AG10803 (cell line): ENCODE measurements at regions not wholly inside any gene's neighbourhood (a gene's known extent, or its start where the extent isn't known, plus 50 kb on each side); places are given as distances from the start of the nearest gene placed in this dataset.
"Not testable (repeated sequence)": the region's sequence is repeated elsewhere in the genome, so short reads cannot be mapped to it uniquely, and the experiment has no call there.

Source experiments
- DNase-seq: peaks from one replicate; pipeline ENCODE4 v3.0.0; 2010; ENCODE audit warnings: low read depth
- H3K4me3 ChIP-seq: 2 replicates; pipeline ENCODE4 v1.5.1; 2011; ENCODE audit warnings: mild to moderate bottlenecking, low read length, control low read depth
- CTCF ChIP-seq: conservative IDR thresholded peaks from 2 replicates; pipeline ENCODE4 v1.5.1; 2011; ENCODE audit warnings: mild to moderate bottlenecking, low read length, control low read depth, inconsistent platforms

- H3K4me3 ChIP-seq: no peak overlapping the region
- peak; percentile 86 for DNase-seq
- TF ChIP-seq CTCF: peak; percentile 9; the same call in 1 of the 2 replicates
These were observed 110.2 kb upstream of the WDR1 start for GRCh38 chr4:10226756-10227155.

GRCh38 chr4:10225096-10225495 lies 108.5 kb upstream of the WDR1 start:
- H3K4me3 ChIP-seq: no peak overlapping the region
- TF ChIP-seq CTCF: no peak
- no peak for DNase-seq

- DNase-seq: no peak
- TF ChIP-seq CTCF: no peak
- no peak overlapping the region for H3K4me3 ChIP-seq
These were observed 107.2 kb upstream of the WDR1 start for GRCh38 chr4:10223782-10224181.

- DNase-seq, H3K4me3 ChIP-seq: not testable (repeated sequence)
These were observed 96.9 kb upstream of the WDR1 start for GRCh38 chr4:10213481-10213880.

GRCh38 chr4:10212901-10213300 lies 96.3 kb upstream of the WDR1 start:
- TF ChIP-seq CTCF: no peak
- H3K4me3 ChIP-seq: no peak overlapping the region
- no peak for DNase-seq

- DNase-seq: peak; percentile 40
- TF ChIP-seq CTCF: no peak
- no peak overlapping the region for H3K4me3 ChIP-seq
These were observed 95.8 kb upstream of the WDR1 start for GRCh38 chr4:10212400-10212799.

GRCh38 chr4:10207116-10207515 lies 90.5 kb upstream of the WDR1 start:
- no peak for TF ChIP-seq CTCF
- no peak overlapping the region for H3K4me3 ChIP-seq
- no peak for DNase-seq

GRCh38 chr4:10205223-10205622 lies 88.6 kb upstream of the WDR1 start:
- TF ChIP-seq CTCF: no peak
- DNase-seq: peak; percentile 21
- no peak overlapping the region for H3K4me3 ChIP-seq
